MCF 10A (cell line): ENCODE measurements at regions not wholly inside any gene's neighbourhood (a gene's known extent, or its start where the extent isn't known, plus 50 kb on each side); places are given as distances from the start of the nearest gene placed in this dataset.
"Not testable (repeated sequence)": the region's sequence is repeated elsewhere in the genome, so short reads cannot be mapped to it uniquely, and the experiment has no call there.

Source experiments
- BruUV-seq: library from RNA; stranded (reverse); fragments of 400-500 nt; replicated peaks from 2 replicates; lab custom pipeline; 2021; lab: Mats Ljungman, UMichigan
- CTCF ChIA-PET: fragments of 300-600 bp; sonication (Branson Sonifier 250); formaldehyde crosslinking; extraction: SDS; loops from one replicate; lab custom pipeline; 2021; ENCODE audit warnings: antibody characterized with exemption, inconsistent platforms; lab: Yijun Ruan, JAX
- POLR2A ChIA-PET: fragments of 300-600, 350-650 bp; sonication (Branson Sonifier 250); formaldehyde crosslinking; extraction: SDS; loops from one replicate; lab custom pipeline; 2020; ENCODE audit warnings: antibody characterized with exemption, inconsistent platforms; lab: Yijun Ruan, JAX
- DNase-seq: peaks from one replicate; pipeline ENCODE4 v3.0.0-alpha.2; 2018; ENCODE audit not compliant: unreplicated experiment
- H3K27ac Mint-ChIP-seq: one replicate; pipeline ENCODE4 v1.8.0; 2022; ENCODE audit warnings: mild to moderate bottlenecking, low read depth, mixed read lengths; ENCODE audit not compliant: unreplicated experiment
- H3K27me3 Mint-ChIP-seq: one replicate; pipeline ENCODE4 v1.8.0; 2022; ENCODE audit warnings: mixed read lengths; ENCODE audit not compliant: insufficient read depth, unreplicated experiment
- H3K36me3 Mint-ChIP-seq: one replicate; pipeline ENCODE4 v1.8.0; 2022; ENCODE audit warnings: mild to moderate bottlenecking, moderate library complexity, mixed read lengths; ENCODE audit not compliant: insufficient read depth, unreplicated experiment
- H3K4me1 Mint-ChIP-seq: one replicate; pipeline ENCODE4 v1.8.0; 2022; ENCODE audit warnings: mixed read lengths; ENCODE audit not compliant: insufficient read depth, unreplicated experiment
- H3K4me3 Mint-ChIP-seq: one replicate; pipeline ENCODE4 v1.8.0; 2022; ENCODE audit warnings: mild to moderate bottlenecking, moderate library complexity, mixed read lengths; ENCODE audit not compliant: unreplicated experiment
- H3K9me3 Mint-ChIP-seq: one replicate; pipeline ENCODE4 v1.8.0; 2022; ENCODE audit warnings: mixed read lengths; ENCODE audit not compliant: unreplicated experiment
- CTCF ChIP-seq: fragments of 200-600 bp; IDR thresholded peaks from one replicate; pipeline ENCODE4 v1.8.0; 2022; ENCODE audit warnings: antibody characterized with exemption, mild to moderate bottlenecking; ENCODE audit not compliant: unreplicated experiment
- intact Hi-C: fragments of 100-400 bp; cut with micrococcal nuclease; formaldehyde crosslinking; loops from 2 replicates; pipeline ENCODE4 v1.14.1; 2022

- no peak overlapping the region for H3K4me3 Mint-ChIP-seq
- H3K36me3 Mint-ChIP-seq = no peaks in the 10 kb centered on the region
- intact Hi-C loops = no loop called here
These were observed 507.2 kb downstream of the NFIB start for GRCh38 chr9:13806714-13807113.

GRCh38 chr9:13805546-13805945 is 508.4 kb downstream of the NFIB start:
- no peak for DNase-seq
- Mint-ChIP-seq H3K4me1 (peaks cover 14% of the 10 kb centered on the region), H3K9me3 (no peaks in the 10 kb centered on the region), H3K27me3 (no peaks in the 10 kb centered on the region), H3K36me3 (no peaks in the 10 kb centered on the region), H3K4me3 (no peak overlapping the region), H3K27ac (no peak overlapping the region)
- intact Hi-C loops = no loop called here
- no peak for TF ChIP-seq CTCF
- no TSS peak for BruUV-seq
- POLR2A ChIA-PET = interaction anchor here (0.5 to 1.2 kb wide), 3 partner anchors 10 to 28 kb away, joined by 3 to 6 read pairs (median 3); no protein-coding TSS in a partner anchor
- CTCF ChIA-PET = interaction anchor here (0.6 kb wide), 1 partner anchor 133 kb away, joined by 3 read pairs; no protein-coding TSS in a partner anchor

More at GRCh38 chr9:13806714-13807113, 507.2 kb downstream of the NFIB start:
- POLR2A ChIA-PET = interaction anchor here (0.9 to 1.9 kb wide), 5 partner anchors 9 to 90 kb away, joined by 3 to 6 read pairs (median 5); no protein-coding TSS in a partner anchor
- no peak for TF ChIP-seq CTCF
- no peaks in the 10 kb centered on the region for H3K9me3 Mint-ChIP-seq
- BruUV-seq = no TSS peak
- DNase-seq = peak; percentile 38
- H3K27ac Mint-ChIP-seq = no peak overlapping the region
- H3K4me1 Mint-ChIP-seq = peaks cover 17% of the 10 kb centered on the region
- no peaks in the 10 kb centered on the region for H3K27me3 Mint-ChIP-seq
- CTCF ChIA-PET = interaction anchor here (0.6 to 1.0 kb wide), 3 partner anchors 28 to 448 kb away, joined by 3 to 5 read pairs (median 3); no protein-coding TSS in a partner anchor

DNA sequence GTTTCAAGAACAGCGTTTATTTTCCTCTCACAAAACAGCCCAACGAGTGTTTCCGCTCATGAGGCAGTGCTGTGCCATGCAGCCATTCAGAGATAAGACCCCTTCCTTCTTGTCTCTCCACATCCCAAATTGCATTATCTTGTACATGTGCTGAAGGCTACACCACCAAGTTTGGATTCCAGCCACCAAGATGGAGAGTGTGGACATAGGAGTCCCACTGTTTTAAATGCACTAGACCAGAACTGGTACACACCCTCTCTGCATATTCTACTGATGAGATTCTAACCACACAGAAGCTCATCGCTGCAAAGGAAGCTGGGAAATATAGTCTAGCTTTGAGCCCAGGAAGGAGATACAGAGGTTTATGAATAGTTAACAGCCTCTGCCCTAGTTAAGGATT is 509.4 kb downstream of the NFIB start:
- DNase-seq = no peak
- BruUV-seq = no TSS peak
- intact Hi-C loops = no loop called here
- POLR2A ChIA-PET = interaction anchor here (0.6 to 1.2 kb wide), 3 partner anchors 29 to 261 kb away, joined by 3 read pairs; no protein-coding TSS in a partner anchor
- Mint-ChIP-seq H3K27me3 (no peaks in the 10 kb centered on the region), H3K4me1 (peaks cover 11% of the 10 kb centered on the region), H3K36me3 (no peaks in the 10 kb centered on the region), H3K4me3 (no peak overlapping the region), H3K27ac (no peak overlapping the region), H3K9me3 (no peaks in the 10 kb centered on the region)
- TF ChIP-seq CTCF = no peak
- CTCF ChIA-PET = interaction anchor here (1.0 kb wide), 1 partner anchor 76 kb away, joined by 3 read pairs; no protein-coding TSS in a partner anchor

- intact Hi-C loops = no loop called here
- no peak for DNase-seq
- TF ChIP-seq CTCF = no peak
- no TSS peak for BruUV-seq
- no peaks in the 10 kb centered on the region for H3K27me3 Mint-ChIP-seq
- CTCF ChIA-PET = no interaction called here
- no peaks in the 10 kb centered on the region for H3K36me3 Mint-ChIP-seq
- H3K4me3 Mint-ChIP-seq = no peak overlapping the region
- H3K9me3 Mint-ChIP-seq = peaks cover 1% of the 10 kb centered on the region
- H3K27ac Mint-ChIP-seq = no peak overlapping the region
- no peaks in the 10 kb centered on the region for H3K4me1 Mint-ChIP-seq
- POLR2A ChIA-PET = no interaction called here
These were observed 513.2 kb downstream of the NFIB start for GRCh38 chr9:13800776-13801175.

GRCh38 chr9:13797701-13798100 is 516.2 kb downstream of the NFIB start:
- CTCF ChIA-PET = interaction anchor here (0.6 kb wide), 1 partner anchor 266 kb away, joined by 3 read pairs; no protein-coding TSS in a partner anchor
- H3K27ac Mint-ChIP-seq, intact Hi-C loops, DNase-seq, POLR2A ChIA-PET, BruUV-seq, H3K36me3 Mint-ChIP-seq, H3K4me1 Mint-ChIP-seq, H3K4me3 Mint-ChIP-seq, H3K9me3 Mint-ChIP-seq, H3K27me3 Mint-ChIP-seq: not testable (repeated sequence)
